Osteoblast (primary cell): ENCODE measurements at regions not wholly inside any gene's neighbourhood (a gene's known extent, or its start where the extent isn't known, plus 50 kb on each side); places are given as distances from the start of the nearest gene placed in this dataset.

Experiments
- DNase-seq: peaks from one replicate; pipeline ENCODE4 v3.0.0; 2011; ENCODE audit warnings: low spot score, mixed read lengths; ENCODE audit not compliant: insufficient read length; ENCODE audit errors: missing footprints
- H2AFZ ChIP-seq: 2 replicates; pipeline ENCODE4 v1.6.0; 2011; ENCODE audit warnings: mild to moderate bottlenecking, low read length
- H3K27ac ChIP-seq: 2 replicates; pipeline ENCODE4 v1.5.1; 2011; ENCODE audit warnings: mild to moderate bottlenecking, low read depth, low read length, moderate library complexity
- H3K27me3 ChIP-seq: 2 replicates; pipeline ENCODE4 v1.6.0; 2012; ENCODE audit warnings: mild to moderate bottlenecking, control low read depth, inconsistent platforms, low read length, moderate library complexity; ENCODE audit not compliant: insufficient read depth
- H3K36me3 ChIP-seq: 2 replicates; pipeline ENCODE4 v1.5.1; 2011; ENCODE audit warnings: mild to moderate bottlenecking, low read length, control low read depth, moderate library complexity; ENCODE audit not compliant: insufficient read depth
- H3K4me1 ChIP-seq: 2 replicates; pipeline ENCODE4 v1.5.1; 2011; ENCODE audit warnings: mild to moderate bottlenecking, low read length, control low read depth, moderate library complexity; ENCODE audit not compliant: insufficient read depth
- H3K4me2 ChIP-seq: 2 replicates; pipeline ENCODE4 v1.6.0; 2011; ENCODE audit warnings: mild to moderate bottlenecking, low read length; ENCODE audit not compliant: insufficient read depth
- H3K4me3 ChIP-seq: fragments of 200-600 bp; sonication (generic); 3 replicates; pipeline ENCODE4 v1.5.1; 2012; ENCODE audit warnings: mild to moderate bottlenecking, low read length, inconsistent platforms; ENCODE audit not compliant: insufficient read depth
- H3K79me2 ChIP-seq: 2 replicates; pipeline ENCODE4 v1.6.0; 2012; ENCODE audit warnings: mild to moderate bottlenecking, low read length, control low read depth, inconsistent platforms; ENCODE audit not compliant: insufficient read depth
- H3K9me3 ChIP-seq: 2 replicates; pipeline ENCODE4 v1.5.1; 2011; ENCODE audit warnings: low read depth, low read length, control low read depth
- H4K20me1 ChIP-seq: 2 replicates; pipeline ENCODE4 v1.6.0; 2012; ENCODE audit warnings: mild to moderate bottlenecking, low read length, control low read depth; ENCODE audit not compliant: insufficient read depth
- TF ChIP-seq, protein P1 (sequence below): IDR thresholded peaks from 2 replicates; pipeline ENCODE4 v1.5.1; 2011; ENCODE audit warnings: mild to moderate bottlenecking, low read depth, low read length, moderate library complexity; ENCODE audit errors: extremely low read depth

DNA sequence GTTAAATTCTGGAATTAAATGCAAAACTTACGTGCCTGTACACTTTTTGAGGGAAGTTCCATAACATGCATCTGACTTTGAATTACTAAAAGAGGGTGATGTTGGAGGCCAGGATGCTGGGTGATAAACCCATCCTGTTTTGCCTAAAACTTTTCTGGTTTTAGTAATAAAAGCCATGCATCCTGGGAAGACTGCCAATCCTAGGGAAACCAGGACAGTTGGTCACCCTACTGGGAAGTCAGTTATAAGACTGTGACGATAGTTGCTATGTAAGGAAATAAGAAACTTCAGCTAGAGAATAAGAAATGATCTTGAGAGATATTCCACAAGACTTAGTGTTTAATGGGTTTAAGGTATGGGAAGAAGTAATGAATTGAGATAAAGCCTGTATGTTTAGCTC lies 336.6 kb upstream of the LYPLAL1 start:
- DNase-seq: no peak
- Histone ChIP-seq H4K20me1 (no peaks in the 10 kb centered on the region), H3K36me3 (no peaks in the 10 kb centered on the region), H3K4me3 (no peak overlapping the region), H3K4me2 (no peak overlapping the region), H3K27ac (no peak overlapping the region), H2AFZ (peak overlapping the region; percentile 28), H3K79me2 (no peaks in the 10 kb centered on the region), H3K4me1 (no peaks in the 10 kb centered on the region), H3K27me3 (no peaks in the 10 kb centered on the region), H3K9me3 (no peaks in the 10 kb centered on the region)
- TF ChIP-seq, protein P1, sequence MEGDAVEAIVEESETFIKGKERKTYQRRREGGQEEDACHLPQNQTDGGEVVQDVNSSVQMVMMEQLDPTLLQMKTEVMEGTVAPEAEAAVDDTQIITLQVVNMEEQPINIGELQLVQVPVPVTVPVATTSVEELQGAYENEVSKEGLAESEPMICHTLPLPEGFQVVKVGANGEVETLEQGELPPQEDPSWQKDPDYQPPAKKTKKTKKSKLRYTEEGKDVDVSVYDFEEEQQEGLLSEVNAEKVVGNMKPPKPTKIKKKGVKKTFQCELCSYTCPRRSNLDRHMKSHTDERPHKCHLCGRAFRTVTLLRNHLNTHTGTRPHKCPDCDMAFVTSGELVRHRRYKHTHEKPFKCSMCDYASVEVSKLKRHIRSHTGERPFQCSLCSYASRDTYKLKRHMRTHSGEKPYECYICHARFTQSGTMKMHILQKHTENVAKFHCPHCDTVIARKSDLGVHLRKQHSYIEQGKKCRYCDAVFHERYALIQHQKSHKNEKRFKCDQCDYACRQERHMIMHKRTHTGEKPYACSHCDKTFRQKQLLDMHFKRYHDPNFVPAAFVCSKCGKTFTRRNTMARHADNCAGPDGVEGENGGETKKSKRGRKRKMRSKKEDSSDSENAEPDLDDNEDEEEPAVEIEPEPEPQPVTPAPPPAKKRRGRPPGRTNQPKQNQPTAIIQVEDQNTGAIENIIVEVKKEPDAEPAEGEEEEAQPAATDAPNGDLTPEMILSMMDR: no peak

DNA sequence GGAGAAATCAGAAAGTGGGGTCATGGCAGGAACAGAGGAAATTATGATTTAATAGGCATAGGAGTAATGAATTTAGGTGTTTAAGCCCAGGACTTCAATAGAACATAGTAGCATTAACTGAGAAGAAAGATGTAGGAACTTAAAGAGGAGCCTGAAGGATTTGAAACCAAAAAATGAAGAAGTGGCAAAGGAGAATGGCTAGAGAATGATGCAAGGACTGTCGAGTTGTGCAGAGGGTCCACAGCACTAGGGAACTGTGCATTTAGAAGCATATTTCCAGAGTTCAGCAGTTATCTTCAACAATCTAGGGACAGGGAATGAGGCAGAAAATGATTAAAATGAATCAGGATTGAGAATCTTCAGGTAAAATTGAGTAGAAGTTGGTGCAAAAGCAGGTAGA lies 328.1 kb upstream of the LYPLAL1 start:
- no peak overlapping the region for H3K4me3 ChIP-seq
- H3K27me3 ChIP-seq: no peaks in the 10 kb centered on the region
- no peak for DNase-seq
- no peak overlapping the region for H3K27ac ChIP-seq
- H3K4me2 ChIP-seq: no peak overlapping the region
- TF ChIP-seq, protein P1: no peak
- H3K79me2 ChIP-seq: no peaks in the 10 kb centered on the region
- H3K4me1 ChIP-seq: peaks cover 3% of the 10 kb centered on the region
- peak overlapping the region; percentile 27 for H2AFZ ChIP-seq
- H3K36me3 ChIP-seq: no peaks in the 10 kb centered on the region
- H4K20me1 ChIP-seq: no peaks in the 10 kb centered on the region
- no peaks in the 10 kb centered on the region for H3K9me3 ChIP-seq

DNA sequence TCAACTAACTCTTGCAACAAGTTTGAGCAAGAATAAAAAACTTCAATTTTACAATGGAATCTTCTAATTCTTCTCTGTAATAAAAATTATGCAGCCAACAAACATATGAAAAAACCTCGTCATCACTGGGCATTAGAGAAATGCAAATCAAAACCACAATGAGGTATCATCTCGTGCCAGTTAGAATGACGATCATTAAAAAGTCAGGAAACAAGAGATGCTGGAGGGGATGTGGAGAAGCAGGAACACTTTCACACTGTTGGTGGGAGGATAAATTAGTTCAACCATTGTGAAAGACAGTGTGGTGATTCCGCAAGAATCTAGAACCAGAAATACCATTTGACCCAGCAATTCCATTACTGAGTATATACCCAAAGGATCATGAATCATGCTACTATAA lies 327.5 kb upstream of the LYPLAL1 start:
- Histone ChIP-seq H3K9me3 (no peaks in the 10 kb centered on the region), H3K4me2 (no peak overlapping the region), H3K36me3 (no peaks in the 10 kb centered on the region), H4K20me1 (no peaks in the 10 kb centered on the region), H3K4me3 (no peak overlapping the region), H2AFZ (no peak overlapping the region), H3K27me3 (no peaks in the 10 kb centered on the region), H3K27ac (no peak overlapping the region), H3K4me1 (peaks cover 4% of the 10 kb centered on the region), H3K79me2 (no peaks in the 10 kb centered on the region)
- no peak for DNase-seq
- TF ChIP-seq, protein P1: no peak

DNA sequence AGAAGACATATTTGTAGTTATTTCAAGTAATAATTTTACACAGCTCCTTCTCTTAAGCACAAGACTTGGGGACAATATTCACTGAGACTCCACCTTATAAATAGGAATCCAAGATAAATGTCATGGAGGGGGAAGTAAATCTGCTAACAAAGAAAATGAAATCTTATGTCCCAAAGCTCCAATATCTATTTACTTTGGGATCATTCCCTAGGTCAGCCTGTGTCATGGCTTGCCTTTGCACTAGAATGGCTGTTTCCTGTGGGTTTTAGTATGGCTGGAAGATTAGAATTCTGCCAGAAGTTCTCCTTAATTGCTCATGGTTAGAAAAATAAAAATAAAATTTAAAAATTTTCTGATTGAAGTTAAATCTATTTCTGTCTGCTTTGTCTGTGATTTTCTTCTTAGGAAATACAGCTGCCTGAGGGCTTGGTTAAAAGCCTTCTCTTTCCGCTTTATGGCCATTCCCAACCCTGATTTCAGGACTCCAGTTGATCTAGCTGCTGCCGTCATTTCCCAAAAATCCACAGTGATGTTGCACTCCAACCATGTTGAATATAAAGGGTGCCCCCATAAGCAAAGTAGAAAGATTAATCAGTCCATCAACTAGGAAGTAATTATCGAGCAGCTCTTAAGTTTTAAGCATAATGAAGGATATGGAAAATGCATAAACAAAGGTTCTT lies 326.4 kb upstream of the LYPLAL1 start:
- no peak overlapping the region for H3K27ac ChIP-seq
- peaks cover 6% of the 10 kb centered on the region for H3K4me1 ChIP-seq
- no peaks in the 10 kb centered on the region for H3K79me2 ChIP-seq
- H4K20me1 ChIP-seq: no peaks in the 10 kb centered on the region
- H3K27me3 ChIP-seq: no peaks in the 10 kb centered on the region
- H2AFZ ChIP-seq: no peak overlapping the region
- TF ChIP-seq, protein P1: no peak
- no peaks in the 10 kb centered on the region for H3K9me3 ChIP-seq
- no peaks in the 10 kb centered on the region for H3K36me3 ChIP-seq
- no peak overlapping the region for H3K4me3 ChIP-seq
- H3K4me2 ChIP-seq: no peak overlapping the region
- no peak for DNase-seq
